Kidney (tissue), 13 donors: ENCODE measurements at regions not wholly inside any gene's neighbourhood (a gene's known extent, or its start where the extent isn't known, plus 50 kb on each side); places are given as distances from the start of the nearest gene placed in this dataset.

Experiments used
- DNase-seq, 5 donors: peaks; one replicate each; pipeline ENCODE4 v3.0.0-alpha.2; 2013 to 2020
- FAIRE-seq: peaks from 2 replicates; lab custom pipeline; 2012; peaks lifted over from hg19 to GRCh38; lab: Jason Lieb, UNC
- H3K27ac ChIP-seq, 2 donors: one replicate each; pipeline ENCODE4 v1.7.0; 2013; ENCODE audit warnings: low read depth in 2 of 2, low read length in 2 of 2, inconsistent platforms in 1 of 2
- H3K27me3 ChIP-seq: one replicate; pipeline ENCODE4 v1.7.1; 2013; ENCODE audit warnings: low read length, inconsistent platforms; ENCODE audit not compliant: control insufficient read depth, insufficient read depth
- H3K36me3 ChIP-seq, 3 donors: one replicate each; pipeline versions ENCODE4 v1.7.0 to v1.7.1; 2013; ENCODE audit warnings: low read length in 3 of 3, control low read depth in 1 of 3, inconsistent platforms in 1 of 3; ENCODE audit not compliant: insufficient read depth in 3 of 3, control insufficient read depth in 2 of 3
- H3K4me1 ChIP-seq, 3 donors: one replicate each; pipeline versions ENCODE4 v1.7.0 to v1.7.1; 2013; ENCODE audit warnings: low read length in 3 of 3, inconsistent platforms in 1 of 3, low read depth in 1 of 3; ENCODE audit not compliant: control insufficient read depth in 2 of 3, insufficient read depth in 2 of 3
- H3K4me3 ChIP-seq, 3 donors: one replicate each; pipeline versions ENCODE4 v1.7.0 to v1.8.1; 2013; ENCODE audit warnings: low read length in 3 of 3, control low read depth in 1 of 3, inconsistent platforms in 1 of 3
- H3K9ac ChIP-seq, 3 donors: one replicate each; pipeline versions ENCODE4 v1.7.0 to v1.7.1; 2013; ENCODE audit warnings: low read length in 3 of 3, control low read depth in 1 of 3, inconsistent platforms in 1 of 3
- H3K9me3 ChIP-seq, 3 donors: one replicate each; pipeline versions ENCODE4 v1.7.0 to v1.7.1; 2013; ENCODE audit warnings: low read length in 3 of 3, control low read depth in 1 of 3, inconsistent platforms in 1 of 3; ENCODE audit not compliant: control insufficient read depth in 2 of 3, insufficient read depth in 1 of 3
- CTCF ChIP-seq: IDR thresholded peaks from 3 replicates; pipeline ENCODE4 v1.5.1; 2012; ENCODE audit warnings: mild to moderate bottlenecking, moderate library complexity, borderline replicate concordance; ENCODE audit not compliant: insufficient read depth; ENCODE audit errors: extremely low read depth
- intact Hi-C: fragments of 100-400 bp; cut with DNase I; formaldehyde crosslinking; loops from one replicate; pipeline ENCODE4 v1.11.1; 2022
- donor health status: control.
- donor health status: control.
- donor health status: control.
- donor health status: control.
- donor health status: control.
- donor health status: DM: yes; HTN: yes; CAD: no.
- donor health status: Normal renal cell carcinoma (clear cell type).

GRCh38 chr13:67860315-67860714, 630.2 kb upstream of the PCDH9 start:
- Histone ChIP-seq H3K36me3 (no peaks in the 10 kb centered on the region), H3K9me3 (peaks cover 0 to 2% (median 0%) of the 10 kb centered on the region in 3 donors), H3K27ac (no peak overlapping the region), H3K4me1 (no peaks in the 10 kb centered on the region), H3K4me3 (no peak overlapping the region), H3K27me3 (no peaks in the 10 kb centered on the region), H3K9ac (no peak overlapping the region)
- intact Hi-C loops: no loop called here
- no peak for DNase-seq
- no peak for TF ChIP-seq CTCF
- no peak for FAIRE-seq

- Histone ChIP-seq H3K36me3 (no peaks in the 10 kb centered on the region), H3K4me3 (no peak overlapping the region), H3K27ac (no peak overlapping the region), H3K4me1 (no peaks in the 10 kb centered on the region), H3K9ac (no peak overlapping the region), H3K27me3 (no peaks in the 10 kb centered on the region), H3K9me3 (peaks cover 0 to 2% (median 0%) of the 10 kb centered on the region in 3 donors)
- DNase-seq (no peak), FAIRE-seq (no peak)
- intact Hi-C loops: no loop called here
- no peak for TF ChIP-seq CTCF
Measured at GRCh38 chr13:67859904-67860303, 629.8 kb upstream of the PCDH9 start.

DNA sequence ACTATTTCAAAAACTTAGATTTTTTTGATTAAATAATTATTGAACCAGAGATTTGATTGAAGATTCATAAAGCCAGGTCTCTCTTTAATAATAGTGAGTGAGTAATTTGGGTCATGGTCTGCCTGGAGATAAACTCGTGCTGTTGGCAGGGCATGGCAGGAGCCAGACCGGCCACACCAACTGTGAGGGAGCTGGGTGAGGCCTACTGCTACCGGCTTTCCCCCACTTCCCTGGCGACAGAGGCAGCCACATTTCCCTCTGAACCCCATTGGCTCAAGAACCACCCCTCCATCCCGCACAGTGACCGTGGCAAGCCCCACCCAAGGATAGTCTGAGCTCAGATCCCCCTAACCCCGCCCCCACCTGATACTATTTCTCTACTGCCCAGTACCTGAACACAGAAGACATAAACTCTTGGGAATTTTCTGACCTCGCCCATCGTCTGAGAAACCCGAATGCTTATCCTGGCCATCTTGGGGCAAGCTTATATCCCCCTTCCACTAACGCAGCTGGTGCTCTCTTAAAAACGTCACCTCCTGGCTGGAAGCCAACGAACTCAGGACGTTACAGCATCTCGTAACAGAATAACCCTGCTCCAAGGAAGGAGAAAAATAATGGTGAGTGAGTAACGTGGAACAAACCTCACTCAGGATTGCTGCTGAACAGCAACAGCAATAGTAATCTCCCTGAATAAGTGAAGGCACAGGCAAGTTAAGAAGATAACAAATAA, 627.6 kb upstream of the PCDH9 start:
- intact Hi-C loops: no loop called here
- Histone ChIP-seq H3K9ac (no peak overlapping the region), H3K4me3 (no peak overlapping the region), H3K27me3 (no peaks in the 10 kb centered on the region), H3K9me3 (no peaks in the 10 kb centered on the region), H3K36me3 (no peaks in the 10 kb centered on the region), H3K4me1 (no peaks in the 10 kb centered on the region), H3K27ac (no peak overlapping the region)
- FAIRE-seq: no peak
- DNase-seq: no peak
- TF ChIP-seq CTCF: no peak
